Vagina (tissue), 2 donors: ENCODE measurements at regions not wholly inside any gene's neighbourhood (a gene's known extent, or its start where the extent isn't known, plus 50 kb on each side); places are given as distances from the start of the nearest gene placed in this dataset.

Experiments
- DNase-seq, 2 donors: peaks; one replicate each; pipeline ENCODE4 v3.0.0-alpha.2; 2017; ENCODE audit errors: extremely low spot score in 2 of 2
- H3K27ac ChIP-seq: fragments of 200-600 bp; sonication (generic); one replicate; pipeline ENCODE4 v1.5.1; 2019
- H3K27me3 ChIP-seq: fragments of 200-600 bp; sonication (generic); one replicate; pipeline ENCODE4 v1.5.1; 2019
- H3K36me3 ChIP-seq, 2 donors: fragments of 200-600 bp; sonication (generic); one replicate each; pipeline ENCODE4 v1.5.1; 2017 to 2019
- H3K4me1 ChIP-seq: fragments of 200-600 bp; sonication (generic); one replicate; pipeline ENCODE4 v1.5.1; 2019
- H3K4me3 ChIP-seq, 2 donors: fragments of 200-600 bp; sonication (generic); 1 replicate in 1 of 2; 2 replicates in 1 of 2; pipeline ENCODE4 v1.5.1; 2016 to 2019
- H3K9me3 ChIP-seq: fragments of 200-600 bp; sonication (generic); one replicate; pipeline ENCODE4 v1.5.1; 2019
- CTCF ChIP-seq, 3 experiments: fragments of 450-650 bp in 2 of 3; fragments of 200-600 bp in 1 of 3; sonication (generic) in 1 of 3; IDR thresholded peaks; one replicate each; pipeline ENCODE4 v1.5.1; 2017 to 2019; ENCODE audit warnings: antibody characterized with exemption in 3 of 3, mild to moderate bottlenecking in 2 of 3, moderate library complexity in 2 of 3
- POLR2A ChIP-seq, 2 donors: fragments of 450-650 bp; IDR thresholded peaks; one replicate each; pipeline ENCODE4 v1.6.1; 2017; ENCODE audit warnings: antibody characterized with exemption in 2 of 2, mild to moderate bottlenecking in 2 of 2, moderate library complexity in 2 of 2
- POLR2AphosphoS5 ChIP-seq, 2 donors: sonication (generic); formaldehyde crosslinking; IDR thresholded peaks; one replicate each; pipeline ENCODE4 v1.9.0; 2017; ENCODE audit warnings: antibody characterized with exemption in 2 of 2, mild to moderate bottlenecking in 2 of 2, low read depth in 1 of 2; ENCODE audit not compliant: insufficient read depth in 1 of 2
- intact Hi-C: fragments of 100-400 bp; cut with DNase I; formaldehyde crosslinking; loops from one replicate; pipeline ENCODE4 v1.15.1; 2023

GRCh38 chr6:159595173-159595572, 97.9 kb downstream of the SOD2 start:
- H3K4me1 ChIP-seq = peaks cover 12% of the 10 kb centered on the region
- no peaks in the 10 kb centered on the region for H3K36me3 ChIP-seq
- no peaks in the 10 kb centered on the region for H3K27me3 ChIP-seq
- no peak overlapping the region for H3K4me3 ChIP-seq
- H3K9me3 ChIP-seq = no peaks in the 10 kb centered on the region
- TF ChIP-seq CTCF (IDR thresholded peaks at IDR 0.05) = no peak
- TF ChIP-seq POLR2A (IDR thresholded peaks at IDR 0.05) = no peak
- TF ChIP-seq POLR2AphosphoS5 (IDR thresholded peaks at IDR 0.05; ENCODE audit: insufficient read depth in 1 of 2, low read depth in 1 of 2) = no peak
- intact Hi-C loops = no loop called here
- H3K27ac ChIP-seq = no peak overlapping the region
- DNase-seq = no peak

- H3K27ac ChIP-seq = no peak overlapping the region
- intact Hi-C loops = no loop called here
- TF ChIP-seq CTCF (IDR thresholded peaks at IDR 0.05) = no peak
- no peak for TF ChIP-seq POLR2A (IDR thresholded peaks at IDR 0.05)
- TF ChIP-seq POLR2AphosphoS5 (IDR thresholded peaks at IDR 0.05; ENCODE audit: insufficient read depth in 1 of 2, low read depth in 1 of 2) = no peak
Measured at GRCh38 chr6:159594750-159595117, 98.3 kb downstream of the SOD2 start.

GRCh38 chr6:159594106-159594749, 98.8 kb downstream of the SOD2 start:
- intact Hi-C loops = no loop called here
- Histone ChIP-seq H3K27me3 (no peaks in the 10 kb centered on the region), H3K27ac (no peak overlapping the region), H3K36me3 (no peaks in the 10 kb centered on the region), H3K9me3 (no peaks in the 10 kb centered on the region), H3K4me1 (peaks cover 12% of the 10 kb centered on the region), H3K4me3 (no peak overlapping the region)
- TF ChIP-seq POLR2A (IDR thresholded peaks at IDR 0.05) (no peak), CTCF (IDR thresholded peaks at IDR 0.05) (no peak), POLR2AphosphoS5 (IDR thresholded peaks at IDR 0.05; ENCODE audit: insufficient read depth in 1 of 2, low read depth in 1 of 2) (no peak)
- DNase-seq = no peak

More at GRCh38 chr6:159594750-159595117, 98.3 kb downstream of the SOD2 start:
- no peaks in the 10 kb centered on the region for H3K36me3 ChIP-seq
- no peaks in the 10 kb centered on the region for H3K9me3 ChIP-seq
- H3K4me3 ChIP-seq = no peak overlapping the region
- no peaks in the 10 kb centered on the region for H3K27me3 ChIP-seq
- peaks cover 12% of the 10 kb centered on the region for H3K4me1 ChIP-seq
- no peak for DNase-seq

- H3K4me3 ChIP-seq = no peak overlapping the region
- intact Hi-C loops = no loop called here
- no peak for DNase-seq
- H3K27ac ChIP-seq = no peak overlapping the region
- no peak for TF ChIP-seq POLR2A (IDR thresholded peaks at IDR 0.05)
- no peak for TF ChIP-seq POLR2AphosphoS5 (IDR thresholded peaks at IDR 0.05; ENCODE audit: insufficient read depth in 1 of 2, low read depth in 1 of 2)
- no peak for TF ChIP-seq CTCF (IDR thresholded peaks at IDR 0.05)
- H3K36me3 ChIP-seq = no peaks in the 10 kb centered on the region
- H3K4me1 ChIP-seq = peaks cover 12% of the 10 kb centered on the region
- H3K9me3 ChIP-seq = no peaks in the 10 kb centered on the region
- H3K27me3 ChIP-seq = no peaks in the 10 kb centered on the region
Measured at GRCh38 chr6:159590835-159591234, 102.2 kb downstream of the SOD2 start.

- Histone ChIP-seq H3K27me3 (no peaks in the 10 kb centered on the region), H3K36me3 (no peaks in the 10 kb centered on the region), H3K27ac (no peak overlapping the region), H3K9me3 (no peaks in the 10 kb centered on the region), H3K4me1 (no peaks in the 10 kb centered on the region), H3K4me3 (no peak overlapping the region)
- no peak for TF ChIP-seq POLR2A (IDR thresholded peaks at IDR 0.05)
- no peak for TF ChIP-seq POLR2AphosphoS5 (IDR thresholded peaks at IDR 0.05; ENCODE audit: insufficient read depth in 1 of 2, low read depth in 1 of 2)
- no peak for TF ChIP-seq CTCF (IDR thresholded peaks at IDR 0.05)
- intact Hi-C loops = no loop called here
- no peak for DNase-seq
Measured at GRCh38 chr6:159586684-159587083, 106.4 kb downstream of the SOD2 start.
